ENCODE measurements at regions not wholly inside any gene's neighbourhood (a gene's known extent, or its start where the extent isn't known, plus 50 kb on each side); places are given as distances from the start of the nearest gene placed in this dataset.
"Not testable (repeated sequence)": the region's sequence is repeated elsewhere in the genome, so short reads cannot be mapped to it uniquely, and the experiment has no call there.

DNA sequence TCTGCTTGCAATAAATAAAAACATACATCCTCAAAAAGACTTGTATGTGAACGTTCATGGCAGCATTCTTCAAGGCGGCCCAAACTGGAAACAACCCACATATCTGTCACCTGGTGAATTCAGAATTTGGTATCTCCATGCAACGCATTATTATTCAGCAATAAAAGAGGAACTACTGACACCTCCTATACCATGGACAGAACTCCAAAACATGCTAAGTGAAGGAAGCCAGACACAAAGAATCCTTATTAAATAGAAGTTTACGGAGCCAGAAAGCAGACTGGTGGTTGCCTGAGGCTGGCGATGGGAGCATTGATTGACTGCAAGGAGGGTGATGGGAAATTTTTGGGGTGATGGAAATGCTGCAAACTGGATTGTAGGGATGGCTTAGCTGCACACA is 530.8 kb upstream of the DPP6 start:
- no peak for DNase-seq (ENCODE audit: low read depth in 2 of 2)

DNA sequence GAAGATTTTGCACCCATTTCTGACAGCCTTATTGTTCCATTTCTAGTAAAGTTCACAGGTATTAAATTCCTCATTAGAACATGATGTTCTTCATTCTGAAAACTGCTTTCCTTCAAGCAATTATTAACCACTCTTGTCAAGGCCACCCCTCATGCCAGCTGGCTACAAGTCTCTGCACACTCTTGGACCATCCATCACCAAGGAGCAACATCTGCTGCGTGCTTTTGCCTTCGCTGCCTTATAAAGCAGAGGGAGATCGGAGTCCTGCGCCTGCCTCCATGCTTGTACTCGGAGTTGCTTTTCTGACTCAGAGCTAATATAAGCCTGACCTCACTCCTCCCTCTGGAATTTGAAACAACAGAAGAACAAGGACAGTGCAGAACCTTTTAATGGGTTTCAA is 529.9 kb upstream of the DPP6 start:
- DNase-seq (ENCODE audit: low read depth in 2 of 2): no peak

DNA sequence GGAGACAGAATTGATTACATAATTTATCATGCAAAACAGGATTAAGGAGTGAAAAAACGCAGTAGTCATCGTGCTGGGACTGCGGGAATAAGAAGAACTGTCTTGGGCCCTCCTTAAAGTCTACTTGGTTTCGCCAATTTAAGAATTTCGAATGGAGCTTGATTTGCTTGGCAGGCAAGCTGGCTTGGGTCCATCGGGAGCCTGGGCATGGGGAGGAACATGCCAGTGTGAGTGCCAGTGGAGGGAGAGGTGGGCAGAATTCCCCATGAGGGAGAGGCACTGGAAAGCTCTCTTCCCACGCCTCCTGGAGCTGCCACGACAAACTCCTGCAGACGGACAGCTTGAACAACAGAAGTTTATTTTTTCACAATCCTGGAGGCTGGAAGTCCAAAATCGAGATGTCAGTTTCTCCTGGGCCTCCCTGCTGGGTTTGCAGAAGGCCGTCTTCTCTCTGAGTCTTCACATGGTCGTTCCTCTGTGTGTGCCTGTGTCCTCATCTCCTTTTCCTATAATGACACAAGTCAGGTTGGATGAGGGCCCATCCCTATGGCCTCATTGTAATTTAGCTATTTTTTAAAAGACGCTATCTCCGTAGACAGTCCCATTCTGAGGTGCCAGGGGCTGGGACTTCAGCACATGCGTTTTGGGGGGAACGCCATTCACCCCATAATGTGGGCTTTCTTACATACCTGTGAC is 528.7 kb upstream of the DPP6 start:
- DNase-seq (ENCODE audit: low read depth in 2 of 2): no peak

DNA sequence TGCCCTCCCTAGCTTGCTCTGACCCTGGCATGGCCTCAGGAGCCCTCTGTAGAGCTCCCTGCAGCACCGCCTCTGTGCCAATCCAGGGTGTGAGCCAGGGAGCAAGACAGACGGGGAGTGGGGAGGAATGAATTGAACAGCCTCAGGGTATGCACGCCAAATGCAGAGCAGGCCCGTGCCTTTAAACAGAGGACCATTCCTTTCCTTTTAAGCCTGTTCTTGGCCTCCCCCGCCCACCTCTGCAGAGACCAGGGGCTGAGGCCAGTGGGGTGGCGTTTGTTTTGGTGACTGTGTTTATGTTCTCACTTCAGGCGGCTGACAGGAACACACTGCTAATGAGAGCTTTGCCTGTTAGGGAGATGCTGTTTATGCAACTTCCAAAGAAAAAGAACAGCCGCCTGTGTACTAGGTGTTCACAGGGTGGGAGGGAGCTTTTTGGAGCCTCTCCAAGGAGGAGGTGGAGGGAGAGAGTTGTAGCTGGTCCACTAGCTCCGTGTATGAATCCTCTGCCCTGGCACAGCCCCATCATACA is 528.1 kb upstream of the DPP6 start:
- DNase-seq (ENCODE audit: low read depth in 2 of 2): no peak

DNA sequence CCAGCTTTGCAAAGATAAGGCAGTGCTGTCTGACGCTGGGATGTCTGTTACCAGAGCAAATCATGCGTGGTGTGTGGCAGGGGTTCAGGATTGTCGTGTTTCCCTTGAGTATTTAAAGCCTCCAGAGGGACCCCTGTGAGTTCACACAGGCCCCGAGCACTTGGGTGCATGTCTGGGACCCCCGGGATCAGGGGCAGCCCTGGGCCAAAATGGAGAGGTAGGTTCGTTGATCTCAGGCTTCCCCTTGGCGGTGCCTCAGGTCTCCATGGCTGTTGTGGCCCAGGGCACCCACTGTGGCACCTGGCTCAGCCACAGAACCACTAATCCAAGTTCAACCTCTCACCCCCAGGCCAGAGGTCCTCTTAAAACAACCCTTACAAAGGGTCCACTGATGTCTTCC is 523.1 kb upstream of the DPP6 start:
- no peak for DNase-seq (ENCODE audit: low read depth in 2 of 2)

DNA sequence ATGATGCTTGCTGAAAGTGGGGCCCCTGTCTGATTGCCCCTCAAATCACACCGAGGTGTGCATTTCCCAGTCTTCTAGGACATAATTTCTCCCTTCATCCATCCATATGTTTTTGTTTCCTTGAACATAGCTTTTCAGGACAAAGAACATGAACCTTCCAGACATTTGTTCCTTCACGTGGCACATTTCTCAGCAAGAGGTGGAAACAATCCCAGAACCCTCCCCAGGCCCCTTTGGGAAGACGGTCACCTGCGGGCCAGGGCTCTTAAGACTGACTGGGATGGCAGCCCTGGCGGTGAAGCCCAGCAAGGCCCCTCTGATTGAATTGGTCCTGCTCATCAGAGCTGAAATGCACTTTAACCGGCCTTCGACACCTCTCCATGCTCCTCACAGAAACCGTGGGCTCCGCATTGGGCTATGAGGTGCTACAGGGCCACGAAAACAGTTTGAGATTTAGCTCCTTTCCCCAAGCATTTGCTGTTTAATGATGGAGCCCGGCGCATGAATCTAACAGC is 522.5 kb upstream of the DPP6 start:
- no peak for DNase-seq (ENCODE audit: low read depth in 2 of 2)

DNA sequence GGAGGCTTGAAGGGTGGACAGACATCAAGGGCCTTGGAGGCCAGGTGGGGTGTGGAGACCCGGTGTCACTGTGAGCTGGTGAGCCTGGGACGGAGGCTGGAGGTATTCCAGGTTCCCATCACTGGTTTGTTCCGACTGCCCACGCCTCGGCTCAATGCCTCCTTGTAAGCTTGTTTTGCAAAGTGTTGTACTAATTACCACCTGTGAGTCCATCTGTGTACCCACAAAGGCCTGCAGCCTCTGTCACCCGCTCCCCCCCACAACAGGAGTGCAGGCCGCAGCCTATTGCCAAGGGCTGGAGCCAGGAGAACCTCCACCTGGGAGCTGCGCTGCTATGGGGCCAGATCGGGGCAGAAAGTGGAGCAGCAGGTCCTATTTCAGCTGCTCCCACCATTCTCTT is 521.8 kb upstream of the DPP6 start:
- no peak for DNase-seq (ENCODE audit: low read depth in 2 of 2)

DNA sequence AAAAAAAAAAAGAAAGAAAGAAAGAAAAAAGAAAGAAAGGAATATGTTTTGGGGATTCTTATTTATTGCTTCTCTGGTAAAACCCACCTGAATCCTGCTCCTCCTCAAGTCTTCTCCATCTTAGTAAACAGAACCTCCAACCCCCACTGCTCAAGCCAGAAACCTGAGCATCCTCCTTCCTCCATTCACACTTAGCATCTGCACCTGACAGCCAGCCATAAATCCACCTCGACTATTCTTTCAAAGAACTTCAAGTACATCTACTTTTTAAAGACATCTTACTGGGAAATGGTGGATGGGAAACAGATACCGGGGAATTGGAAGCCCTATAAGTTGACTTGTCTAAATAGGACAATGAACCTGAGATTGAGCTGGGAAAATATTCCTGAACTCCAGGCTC is 519.9 kb upstream of the DPP6 start:
- no peak for DNase-seq (ENCODE audit: low read depth in 2 of 2)

DNA sequence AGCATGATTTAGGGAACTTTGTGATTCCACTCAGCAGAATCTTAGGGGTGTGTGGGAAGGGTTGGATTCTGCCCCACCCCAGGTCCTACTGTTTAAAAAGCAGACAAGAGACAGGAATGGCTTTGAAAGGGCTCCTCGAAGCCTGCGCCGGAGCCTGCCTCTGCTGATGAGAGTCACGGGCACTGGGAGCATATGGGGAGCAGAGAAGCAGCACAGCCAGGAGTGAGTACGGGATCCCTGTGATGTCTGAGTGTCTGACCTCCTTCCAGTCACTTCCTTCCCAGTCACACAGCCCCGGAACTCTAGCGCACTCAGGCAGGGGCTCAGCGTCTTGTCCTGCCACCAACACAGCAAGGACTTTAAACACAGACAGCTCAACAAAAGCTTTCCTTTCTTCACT is 514.9 kb upstream of the DPP6 start:
- DNase-seq (ENCODE audit: low read depth in 2 of 2): no peak

DNA sequence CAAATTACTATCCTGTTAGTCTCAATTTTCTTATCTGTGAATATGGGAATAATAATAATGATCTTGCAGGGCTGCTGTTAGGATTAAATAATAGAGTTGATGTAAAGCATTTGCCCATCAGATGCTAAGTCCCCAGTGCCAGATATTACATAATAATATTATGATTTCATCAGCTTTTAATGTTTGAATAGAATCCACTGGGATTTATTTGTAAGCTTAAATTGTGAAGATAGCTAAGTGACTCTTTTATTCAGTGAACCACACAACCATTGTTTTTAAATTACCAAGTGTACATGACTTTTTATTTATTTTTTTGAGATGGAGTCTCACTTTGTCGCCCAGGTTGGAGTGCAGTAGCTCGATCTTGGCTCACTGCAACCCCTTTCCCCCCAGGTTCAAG is 510.3 kb upstream of the DPP6 start:
- DNase-seq (ENCODE audit: low read depth in 2 of 2): no peak

DNA sequence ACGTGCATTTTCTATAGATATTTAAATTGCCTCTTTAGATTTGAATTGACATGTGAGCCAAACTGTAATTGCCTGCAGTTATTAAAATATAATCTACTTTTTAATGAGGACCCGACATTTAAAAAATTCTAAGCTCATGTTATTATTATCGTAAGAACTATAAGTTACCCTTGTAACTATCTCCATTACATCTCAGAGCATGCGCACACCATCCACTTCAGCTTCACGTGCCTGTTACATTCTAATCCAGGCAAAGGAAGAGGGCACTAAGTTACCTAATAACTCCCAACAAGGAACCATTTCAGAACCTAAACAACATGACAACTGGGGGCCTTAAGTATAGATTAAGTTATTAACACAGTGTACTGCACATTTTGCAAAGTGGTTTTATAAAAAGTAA is 509.0 kb upstream of the DPP6 start:
- no peak for DNase-seq (ENCODE audit: low read depth in 2 of 2)

DNA sequence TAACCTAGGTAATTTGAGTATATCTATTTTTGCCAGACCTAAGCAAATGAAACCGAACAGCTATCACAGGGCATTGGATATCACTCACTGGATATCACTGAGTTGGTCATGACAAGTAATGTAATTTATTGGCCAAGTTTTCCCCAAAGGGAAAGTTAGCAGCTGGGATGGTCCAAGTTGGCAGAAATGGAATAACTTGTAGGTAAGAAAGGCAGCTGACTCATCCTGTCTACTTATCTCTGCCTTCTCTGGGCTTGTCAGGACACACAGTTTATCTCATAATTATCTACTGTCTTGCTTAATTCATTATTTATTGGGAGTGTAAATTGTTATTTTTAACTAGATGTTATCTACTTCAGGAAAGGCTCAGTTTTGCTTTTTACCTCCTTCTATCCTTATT is 502.0 kb upstream of the DPP6 start:
- no peak for DNase-seq (ENCODE audit: low read depth in 2 of 2)

DNA sequence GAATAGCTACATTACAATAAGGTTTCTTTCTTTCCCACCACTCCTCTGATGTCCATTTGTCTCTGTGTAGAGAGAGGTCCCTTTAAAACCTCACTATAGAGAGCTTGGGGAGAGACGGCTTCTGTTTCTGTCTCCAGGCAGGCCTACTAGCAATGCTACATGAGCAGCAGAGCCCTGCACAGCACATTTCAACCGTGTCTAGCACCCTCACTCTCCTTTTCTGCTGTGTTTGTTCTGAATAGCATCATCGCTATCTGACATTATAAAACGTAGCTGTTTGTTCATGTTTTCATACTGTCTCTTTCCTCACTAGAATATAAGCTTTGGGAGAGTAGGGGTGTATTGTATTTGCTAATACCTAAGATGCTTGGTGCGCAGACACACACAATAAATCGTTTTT is 487.8 kb upstream of the DPP6 start:
- no peak for DNase-seq (ENCODE audit: low read depth in 2 of 2)

DNA sequence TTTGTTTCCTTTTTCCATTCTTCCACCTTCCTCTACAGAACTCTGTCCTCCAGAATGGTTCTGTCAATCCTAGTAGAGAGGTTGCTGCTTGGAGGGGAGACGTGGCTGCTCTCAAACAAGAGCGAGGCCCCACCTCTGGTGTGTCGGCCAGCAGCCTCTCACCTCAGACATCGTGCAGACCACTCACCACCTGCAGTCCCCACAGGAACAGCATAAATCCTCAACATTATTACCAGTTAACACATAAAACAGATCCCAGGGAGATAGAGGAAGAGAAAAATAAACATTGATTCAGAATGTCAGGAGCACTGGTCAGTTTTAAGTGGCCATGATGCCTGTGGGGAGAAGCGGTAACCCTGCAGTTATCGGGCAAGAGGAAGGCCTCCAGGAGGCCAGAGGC is 485.9 kb upstream of the DPP6 start:
- DNase-seq (ENCODE audit: low read depth in 2 of 2): no peak

DNA sequence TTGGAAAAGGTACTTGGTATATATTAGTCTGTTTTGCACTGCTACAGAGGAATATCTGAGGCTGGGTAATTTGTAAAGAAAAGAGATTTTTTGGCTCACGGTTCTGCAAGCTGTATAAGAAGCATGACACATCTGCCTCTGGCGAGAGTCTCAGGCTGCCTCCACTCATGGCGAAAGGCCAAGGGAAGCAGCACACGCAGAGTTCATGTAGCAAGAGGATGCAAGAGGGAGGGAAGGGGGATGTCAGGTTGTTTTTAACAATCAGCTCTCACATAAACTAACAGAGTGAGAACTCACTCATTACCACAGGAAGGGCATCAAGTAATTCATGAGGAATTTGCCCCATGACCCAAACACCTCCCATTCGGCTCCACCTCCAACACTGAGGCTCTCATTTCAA is 484.8 kb upstream of the DPP6 start:
- no peak for DNase-seq (ENCODE audit: low read depth in 2 of 2)

DNA sequence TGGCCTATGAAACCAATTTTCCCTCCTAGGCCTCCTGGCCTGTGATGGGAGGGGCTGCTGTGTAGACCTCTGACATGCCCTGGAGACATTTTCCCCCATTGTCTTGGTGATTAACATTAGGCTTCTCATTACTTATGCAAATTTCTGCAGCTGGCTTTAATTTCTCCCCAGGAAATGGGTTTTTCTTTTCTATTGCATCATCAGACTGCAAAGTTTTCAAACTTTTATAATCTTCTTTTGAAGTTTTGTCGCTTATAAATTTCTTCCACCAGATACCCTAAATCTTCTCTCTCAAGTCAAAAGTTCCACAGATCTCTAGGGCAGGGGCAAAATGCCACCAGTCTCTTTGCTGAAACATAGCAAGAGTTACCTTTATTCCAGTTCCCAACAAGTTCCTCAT is 482.7 kb upstream of the DPP6 start:
- DNase-seq (ENCODE audit: low read depth in 2 of 2): not testable (repeated sequence)

DNA sequence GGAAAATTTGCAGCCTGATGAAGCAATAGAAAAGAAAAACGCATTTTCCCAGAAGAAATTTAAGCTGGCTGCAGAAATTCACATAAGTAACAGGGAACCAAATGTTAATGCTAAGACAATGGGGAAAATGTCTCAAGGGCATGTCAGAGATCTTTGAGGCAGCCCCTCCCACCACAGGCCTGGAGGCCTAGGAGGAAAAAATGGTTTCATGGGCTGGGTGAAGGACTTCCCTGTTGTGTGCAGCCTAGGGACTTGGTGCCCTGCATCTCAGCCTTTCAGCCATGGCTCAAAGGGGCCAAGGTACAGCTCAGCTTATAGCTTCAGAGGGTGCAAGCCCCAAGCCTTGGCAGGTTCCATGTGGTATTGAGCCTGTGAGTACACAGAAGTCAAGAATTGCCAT is 476.1 kb upstream of the DPP6 start:
- no peak for DNase-seq (ENCODE audit: low read depth in 2 of 2)

DNA sequence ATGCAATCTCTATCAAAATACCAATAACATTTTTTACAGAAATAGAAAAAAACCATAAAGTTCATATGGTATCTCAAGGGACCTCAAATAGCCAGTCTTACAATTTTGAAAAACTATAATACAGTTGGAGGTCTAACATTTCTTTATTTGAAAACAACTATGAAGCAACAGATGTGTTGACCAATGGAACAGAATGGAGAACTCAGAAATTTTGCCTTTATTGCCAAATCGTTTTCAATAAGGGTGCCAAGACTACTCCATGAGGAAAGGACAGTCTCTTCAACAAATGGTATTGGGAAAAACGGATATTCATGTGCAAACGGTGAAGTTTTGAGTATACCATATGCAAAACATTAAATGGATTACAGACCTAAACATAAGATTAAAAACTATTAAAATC is 470.8 kb upstream of the DPP6 start:
- DNase-seq (ENCODE audit: low read depth in 2 of 2): no peak

DNA sequence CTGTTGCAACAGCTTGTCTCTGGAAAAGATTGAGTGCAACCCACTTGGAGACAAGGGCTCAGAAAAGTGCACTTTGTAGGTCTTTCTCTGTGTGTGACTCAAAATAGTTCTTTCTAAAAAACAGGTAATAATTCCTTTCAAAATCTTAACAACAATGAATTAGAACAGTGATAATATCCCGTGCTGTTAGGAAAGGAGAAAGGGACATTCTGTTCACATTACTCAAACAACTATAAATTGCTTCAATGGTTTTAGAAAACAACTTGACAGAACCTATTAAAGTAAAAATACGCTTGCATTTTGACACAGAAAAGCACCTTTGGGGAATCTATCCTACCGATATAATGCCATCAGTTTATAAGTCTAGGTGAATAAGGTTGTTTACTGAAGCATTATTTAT is 468.1 kb upstream of the DPP6 start:
- DNase-seq (ENCODE audit: low read depth in 2 of 2): no peak

DNA sequence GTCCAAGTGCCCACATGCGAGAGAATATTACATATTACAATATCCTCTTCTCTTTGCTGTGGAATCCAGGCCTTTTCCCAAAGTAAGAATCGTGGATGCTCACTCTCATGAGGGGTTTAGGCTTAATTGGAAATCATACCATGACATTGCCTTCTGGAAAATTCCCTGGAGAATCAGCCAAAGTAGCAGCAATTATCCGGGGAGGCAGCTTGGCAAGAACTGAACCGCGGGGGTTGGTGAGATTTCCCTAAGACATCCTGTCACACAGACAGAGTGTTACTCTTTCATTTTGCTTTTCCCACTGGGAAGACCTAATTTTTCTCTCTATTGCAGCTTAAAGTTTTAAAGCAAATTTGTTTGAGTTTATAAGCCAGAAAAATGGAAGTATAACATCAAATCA is 463.6 kb upstream of the DPP6 start:
- DNase-seq (ENCODE audit: low read depth in 2 of 2): no peak

DNA sequence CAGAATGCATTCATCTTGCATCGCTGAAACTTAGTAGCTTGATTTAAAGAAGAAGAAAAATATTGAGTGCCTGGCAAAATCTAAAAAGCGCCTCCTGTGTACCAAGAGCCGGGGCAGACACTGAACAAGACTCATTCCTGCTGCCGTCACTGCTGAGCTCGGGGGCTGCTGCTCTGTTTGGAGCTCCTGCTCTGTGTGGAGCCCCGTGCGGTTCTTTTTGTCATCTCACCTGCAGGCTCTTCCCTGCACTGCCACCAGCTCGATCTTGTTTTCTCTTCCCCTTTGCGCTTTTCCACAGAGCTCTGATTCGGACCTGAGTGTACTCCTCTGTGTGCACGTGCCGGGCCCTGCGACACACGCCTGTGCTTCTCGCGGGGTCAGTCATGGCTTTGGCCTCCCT is 462.1 kb upstream of the DPP6 start:
- DNase-seq (ENCODE audit: low read depth in 2 of 2): no peak

DNA sequence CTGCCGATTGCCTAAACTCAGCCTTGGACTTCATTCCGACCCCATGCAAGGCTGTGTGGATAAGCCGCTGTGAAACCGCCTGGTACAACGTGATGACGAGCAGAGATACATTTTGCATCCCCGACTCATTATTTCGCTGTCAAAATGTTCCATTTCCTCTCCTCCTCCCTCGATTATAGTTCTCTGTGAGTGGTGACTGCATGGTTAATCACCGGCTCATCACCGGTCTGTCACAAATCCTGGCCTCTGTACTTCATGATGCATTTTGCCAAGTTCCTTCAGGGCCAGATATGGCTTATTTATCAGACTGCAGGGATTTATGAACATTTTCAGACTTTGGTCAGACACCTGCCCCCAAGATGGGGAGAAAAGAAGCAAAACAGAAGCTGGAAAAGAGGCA is 461.6 kb upstream of the DPP6 start:
- DNase-seq (ENCODE audit: low read depth in 2 of 2): no peak

DNA sequence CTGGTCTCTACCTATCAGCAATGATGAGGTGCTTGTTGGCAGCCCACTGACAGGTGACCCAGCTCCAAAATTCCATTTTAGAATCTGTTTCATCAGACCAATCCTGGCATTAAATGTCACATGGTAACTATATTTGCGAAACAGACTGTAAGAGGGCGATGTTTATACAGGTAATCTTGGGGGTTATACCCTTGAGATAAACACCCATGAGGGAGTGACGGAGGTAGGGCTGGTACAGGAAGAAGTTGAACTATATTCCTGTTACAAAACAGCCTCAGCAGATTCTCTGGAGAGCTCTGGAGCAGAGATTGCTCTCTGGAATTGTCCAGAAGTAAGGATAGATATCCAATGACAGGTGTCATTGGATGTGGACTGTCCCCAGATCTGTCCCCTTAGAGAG is 444.8 kb upstream of the DPP6 start:
- no peak for DNase-seq (ENCODE audit: low read depth in 2 of 2)

DNA sequence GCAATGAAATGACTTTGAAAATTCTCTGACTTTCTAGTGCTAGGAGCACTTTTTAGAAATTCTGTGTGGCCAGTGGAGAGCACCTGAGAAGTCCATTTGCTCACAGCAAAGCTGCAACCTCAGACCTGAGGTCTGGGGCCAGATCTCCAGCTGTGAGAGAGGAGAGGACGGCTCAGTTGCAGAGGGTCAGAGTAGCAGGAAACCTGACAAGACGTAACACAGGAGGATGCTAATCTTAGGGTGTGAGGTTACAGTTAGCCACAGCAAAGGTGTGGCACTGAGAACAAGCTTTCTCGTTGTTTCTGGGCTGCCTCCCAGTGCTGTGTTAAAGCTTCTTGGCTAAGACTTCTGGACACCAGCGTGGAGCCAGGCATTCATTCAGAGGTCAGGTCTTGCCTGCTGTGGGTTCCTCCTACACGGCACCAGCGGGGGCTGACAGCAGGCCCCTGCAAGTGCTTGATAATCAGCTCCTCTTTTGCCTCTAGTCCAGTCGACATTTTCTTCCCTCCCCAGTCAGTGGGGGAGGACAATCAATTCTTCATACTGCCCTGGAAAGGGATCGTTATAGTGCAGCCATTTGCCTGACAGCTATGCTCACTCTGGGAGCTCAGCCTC is 435.4 kb upstream of the DPP6 start:
- DNase-seq (ENCODE audit: low read depth in 2 of 2): no peak
